ENCODE measurements at regions not wholly inside any gene's neighbourhood (a gene's known extent, or its start where the extent isn't known, plus 50 kb on each side); places are given as distances from the start of the nearest gene placed in this dataset.
"Not testable (repeated sequence)": the region's sequence is repeated elsewhere in the genome, so short reads cannot be mapped to it uniquely, and the experiment has no call there.

DNA sequence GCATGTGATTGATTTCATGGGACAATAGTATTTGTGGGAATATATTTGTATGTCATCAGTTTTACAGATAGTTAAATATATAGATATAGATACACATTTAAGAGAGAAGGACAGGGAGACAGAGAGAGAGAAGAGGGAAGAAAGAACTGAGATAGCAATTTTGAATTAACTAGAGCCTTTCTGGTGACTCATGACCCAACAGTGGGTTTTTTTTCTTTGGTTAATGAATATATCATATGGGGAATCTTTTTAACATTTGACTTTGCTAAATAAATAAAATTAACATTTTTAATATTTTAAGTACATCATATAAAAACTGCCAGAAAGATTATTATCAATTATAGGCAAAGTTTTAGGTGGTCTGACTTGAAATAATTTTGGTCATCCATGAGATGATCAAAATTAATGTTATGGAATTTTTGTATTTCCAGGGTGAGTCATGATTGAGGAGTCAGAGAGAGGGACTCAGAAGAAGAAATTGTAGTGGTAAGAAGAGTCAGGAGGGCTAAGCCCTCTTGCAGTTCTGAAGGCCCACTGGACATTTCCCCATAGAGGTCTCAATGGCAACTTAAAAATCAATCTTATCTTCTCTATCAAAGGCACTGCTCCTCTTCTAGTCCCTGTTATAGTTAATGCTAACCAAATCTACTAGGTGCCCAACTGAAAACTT lies 508.1 kb upstream of the MAP3K7 start:
- DNase-seq, result no peak

DNA sequence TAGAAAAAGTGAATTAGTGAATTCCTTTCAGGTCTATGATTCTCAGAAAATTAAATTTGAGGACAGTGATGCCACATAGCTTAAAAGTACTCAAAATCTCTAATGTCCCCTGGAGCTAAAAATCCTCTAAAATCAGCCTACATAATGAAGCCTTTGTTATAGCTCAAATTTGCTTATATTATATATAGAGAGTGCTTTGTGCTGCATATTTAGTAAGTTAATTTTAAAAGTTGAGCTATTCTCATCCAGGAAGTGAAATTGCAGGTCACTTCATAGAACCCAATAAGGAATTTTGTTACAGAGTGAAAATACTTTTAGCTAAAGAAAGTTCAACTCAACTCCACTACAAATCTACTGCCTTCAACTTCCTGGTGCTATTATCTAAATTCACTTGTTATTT lies 507.5 kb upstream of the MAP3K7 start:
- no peak for DNase-seq

- DNase-seq, result no peak
These were observed 502.1 kb upstream of the MAP3K7 start for GRCh38 chr6:91088976-91089375.

GRCh38 chr6:91088515-91088914 lies 501.6 kb upstream of the MAP3K7 start:
- DNase-seq, result peak in 1 of 58 donors; percentile 8

DNA sequence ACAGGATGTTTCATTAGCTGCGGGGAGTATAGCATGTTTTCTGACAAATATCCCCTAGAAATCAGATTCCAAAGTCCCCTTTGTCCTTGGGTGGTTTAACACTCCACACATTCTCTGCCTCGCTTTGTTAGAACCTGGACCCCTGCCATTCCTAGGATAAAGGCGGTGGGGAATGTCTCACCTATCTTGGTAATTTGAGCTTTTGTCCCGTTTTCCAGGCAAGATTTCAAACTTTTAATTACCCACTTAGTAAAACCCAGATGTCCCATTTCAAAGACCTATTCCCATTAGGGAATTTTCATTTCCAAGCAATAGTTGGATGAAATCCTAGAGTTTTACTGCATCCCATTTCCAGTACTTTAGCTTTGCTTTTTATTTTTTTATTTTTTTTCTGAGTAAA lies 501.0 kb upstream of the MAP3K7 start:
- peak in 7 of 58 donors; percentile 5 to 40 (median 30) for DNase-seq

- no peak for DNase-seq
These were observed 496.3 kb upstream of the MAP3K7 start for GRCh38 chr6:91083211-91083610.

DNA sequence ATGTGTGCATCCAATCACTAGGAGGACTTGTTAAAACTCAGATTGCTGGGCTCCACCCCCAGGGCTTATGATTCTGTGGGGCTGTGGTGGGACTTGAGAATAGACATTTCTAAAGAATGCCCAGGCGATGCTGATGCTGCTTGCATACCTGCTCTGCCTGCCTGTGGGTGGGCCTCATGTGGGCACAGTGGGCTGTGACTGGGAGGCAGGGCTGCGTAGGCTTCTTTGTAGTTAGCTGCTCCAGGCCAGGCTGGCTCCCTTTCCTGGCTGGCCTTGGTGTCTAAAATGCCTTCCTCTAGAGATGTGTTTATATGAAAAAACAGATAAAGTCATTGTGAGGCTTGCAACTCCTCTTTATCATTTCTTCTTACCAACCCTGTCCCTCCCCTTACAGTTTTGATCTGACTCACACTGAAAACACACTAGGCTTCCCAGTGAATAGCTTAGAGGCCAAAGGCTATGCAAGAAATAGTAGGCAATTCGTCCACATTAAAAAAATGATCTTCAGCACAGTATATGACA lies 495.5 kb upstream of the MAP3K7 start:
- DNase-seq, result no peak

- DNase-seq, result peak in 3 of 58 donors; percentile 5 to 76 (median 57)
These were observed 494.7 kb upstream of the MAP3K7 start for GRCh38 chr6:91081452-91082067.

- no peak for DNase-seq
These were observed 494.0 kb upstream of the MAP3K7 start for GRCh38 chr6:91080871-91081270.

DNA sequence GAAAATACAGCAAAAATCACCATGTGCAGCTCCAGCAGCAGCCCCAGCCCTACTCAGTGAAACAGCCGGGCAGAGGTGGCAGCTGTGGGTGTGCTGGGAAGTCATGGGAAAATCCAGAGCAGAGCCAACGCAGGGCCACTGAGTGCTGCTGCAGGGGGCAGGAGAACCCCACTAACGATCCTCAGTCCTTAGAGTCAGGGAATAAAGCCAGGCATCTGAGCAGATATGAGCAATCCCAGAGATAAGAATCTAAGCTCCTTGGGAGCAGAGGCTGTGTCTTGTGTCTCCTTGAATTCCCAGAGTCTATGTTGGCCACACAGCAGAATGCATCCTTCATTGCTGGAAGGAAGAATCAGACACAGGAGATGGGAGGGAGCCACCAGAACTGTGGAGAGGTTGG lies 493.1 kb upstream of the MAP3K7 start:
- DNase-seq, result no peak

GRCh38 chr6:91075244-91075976 lies 488.5 kb upstream of the MAP3K7 start:
- no peak for DNase-seq

DNA sequence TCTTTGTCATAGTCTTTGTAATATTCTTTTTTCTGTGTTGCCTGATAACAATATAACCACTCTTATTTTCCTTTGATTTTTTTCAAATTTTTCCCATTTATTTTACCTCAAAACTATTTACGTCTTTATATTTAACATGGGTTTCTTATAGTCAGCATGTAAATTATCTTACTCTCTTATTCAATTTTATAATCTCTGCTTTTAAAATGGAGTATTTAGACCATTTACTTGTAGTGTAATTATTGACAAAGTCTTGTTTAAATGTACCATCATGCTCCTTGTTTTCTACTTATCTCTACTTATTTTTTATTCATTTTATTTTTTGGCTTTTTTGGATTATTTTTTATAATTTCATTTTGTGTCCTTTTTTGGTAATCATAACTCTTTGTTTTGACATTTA lies 476.5 kb upstream of the MAP3K7 start:
- DNase-seq, result no peak

- DNase-seq, result no peak
These were observed 470.8 kb upstream of the MAP3K7 start for GRCh38 chr6:91057689-91058088.

DNA sequence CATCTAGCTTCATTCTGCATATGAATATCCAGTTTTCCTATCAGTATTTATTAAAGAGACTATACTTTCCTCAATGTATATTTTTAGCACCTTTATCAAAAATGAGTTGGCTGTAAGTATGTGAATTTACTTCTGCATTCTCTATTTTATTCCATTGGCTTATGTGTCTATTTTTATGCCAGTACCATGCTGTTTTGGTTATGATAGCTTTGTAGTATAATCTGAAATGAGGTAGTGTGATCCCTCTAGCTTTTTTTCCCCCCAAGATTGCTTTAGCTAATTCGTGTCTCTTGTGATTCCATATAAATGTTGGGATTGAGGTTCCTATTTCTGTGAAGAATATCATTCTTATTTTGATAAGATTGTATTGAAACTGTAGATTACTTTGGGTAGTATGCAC lies 469.1 kb upstream of the MAP3K7 start:
- no peak for DNase-seq

GRCh38 chr6:91052473-91053450 lies 465.9 kb upstream of the MAP3K7 start:
- DNase-seq, result not testable (repeated sequence)

GRCh38 chr6:91045161-91045560 lies 458.3 kb upstream of the MAP3K7 start:
- DNase-seq, result no peak

GRCh38 chr6:91043751-91044150 lies 456.9 kb upstream of the MAP3K7 start:
- no peak for DNase-seq

DNA sequence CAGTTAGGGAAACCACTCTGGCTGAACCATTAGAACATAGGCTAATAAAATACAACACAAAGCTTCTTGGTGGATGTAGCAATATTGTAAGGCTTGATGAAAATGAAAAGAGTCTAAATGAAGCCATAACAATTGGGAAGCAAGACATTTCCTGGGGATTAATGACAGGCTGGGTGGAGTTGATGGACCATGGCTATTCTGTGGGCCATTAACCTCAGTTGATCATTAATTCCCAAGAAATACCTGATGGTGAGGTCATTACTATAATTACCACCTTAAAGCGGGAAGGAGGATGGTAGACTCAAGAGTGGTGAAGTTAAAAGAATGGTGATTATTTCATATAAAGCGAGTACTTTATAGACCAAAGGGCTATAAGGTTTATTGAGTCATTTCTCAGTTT lies 455.8 kb upstream of the MAP3K7 start:
- no peak for DNase-seq

DNA sequence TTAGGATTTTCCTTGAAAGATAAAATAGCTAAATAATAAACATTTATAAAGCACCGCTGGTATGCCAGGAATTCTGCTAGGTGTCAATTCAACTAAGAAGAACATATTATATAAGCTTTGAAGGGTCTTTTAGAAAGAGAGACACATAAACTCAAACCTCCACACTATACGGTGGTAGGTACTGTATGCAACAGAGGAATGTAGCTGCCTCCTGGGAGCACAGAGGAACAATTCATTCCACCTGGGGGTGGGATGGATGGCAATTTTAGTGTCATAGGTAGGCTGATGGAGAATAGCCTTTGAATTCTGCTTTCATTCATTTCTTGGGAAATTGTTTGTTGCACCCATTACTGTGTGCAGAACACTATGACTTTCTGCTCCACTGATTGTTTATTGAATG lies 447.1 kb upstream of the MAP3K7 start:
- DNase-seq, result no peak

GRCh38 chr6:91031581-91031980 lies 444.7 kb upstream of the MAP3K7 start:
- DNase-seq, result no peak

DNA sequence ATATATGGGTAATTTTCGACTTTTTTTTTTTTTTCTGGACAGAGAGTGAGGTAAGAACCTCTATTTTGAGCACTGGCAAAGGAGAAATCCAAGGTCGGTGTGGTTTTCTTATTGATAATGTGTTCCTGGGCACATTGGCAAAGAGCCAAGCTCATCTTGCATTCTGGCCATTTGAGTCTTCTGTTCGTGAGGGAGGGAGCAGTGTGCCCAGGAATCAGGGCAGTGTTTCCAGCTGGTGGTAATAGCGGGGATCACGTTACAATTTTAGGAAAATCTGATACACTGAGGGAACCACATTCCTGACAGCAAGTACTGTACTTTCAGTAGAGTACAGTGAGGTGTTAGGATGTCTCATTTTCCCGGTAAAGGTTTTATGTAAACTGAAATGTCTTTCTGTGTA lies 442.3 kb upstream of the MAP3K7 start:
- DNase-seq, result peak in 1 of 58 donors; percentile 0

All from anterior cingulate cortex (tissue), 58 donors.